Neural cell (in vitro differentiated cells): ENCODE measurements at regions not wholly inside any gene's neighbourhood (a gene's known extent, or its start where the extent isn't known, plus 50 kb on each side); places are given as distances from the start of the nearest gene placed in this dataset.

ENCODE experiments used
- EZH2 ChIP-seq: fragments of 200-600, 300-800 bp; shearing (Covaris generic), sonication (generic); IDR thresholded peaks from 2 replicates; pipeline ENCODE4 v1.6.1; 2014; ENCODE audit warnings: antibody characterized with exemption, low read length, borderline replicate concordance, mild to moderate bottlenecking; ENCODE audit not compliant: insufficient read depth, poor library complexity, severe bottlenecking
- POLR2AphosphoS5 ChIP-seq: IDR thresholded peaks from 2 replicates; pipeline ENCODE4 v1.6.1; 2012
- TAF1 ChIP-seq: IDR thresholded peaks from 2 replicates; pipeline ENCODE4 v1.6.1; 2012; ENCODE audit warnings: low read depth
- TF ChIP-seq, protein P1 (sequence below): fragments of 450-650 bp; IDR thresholded peaks from 2 replicates; pipeline ENCODE4 v1.5.1; 2014; ENCODE audit warnings: antibody characterized with exemption, mild to moderate bottlenecking, moderate library complexity; ENCODE audit not compliant: poor library complexity, severe bottlenecking
- TF ChIP-seq, protein P2 (sequence below): IDR thresholded peaks from 2 replicates; pipeline ENCODE4 v1.6.1; 2012; ENCODE audit warnings: borderline replicate concordance

DNA sequence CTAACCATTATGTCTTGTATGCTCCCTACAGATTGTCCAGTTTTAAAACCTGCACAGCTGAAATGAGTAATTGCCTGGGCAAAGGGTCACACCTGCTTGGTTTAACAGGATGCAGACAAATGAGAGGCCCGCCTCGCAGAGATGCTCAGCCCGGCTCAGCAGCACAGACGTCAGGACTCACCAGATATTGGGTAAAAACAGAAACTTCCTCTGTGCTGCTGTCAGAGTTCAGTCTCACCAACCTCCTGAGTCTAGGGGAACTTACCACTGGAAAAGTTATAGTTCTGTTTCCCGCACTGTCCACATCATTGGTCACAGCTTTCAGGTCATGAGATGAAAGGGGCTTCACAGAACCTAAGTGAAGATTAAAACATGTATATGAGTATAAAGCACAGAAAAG lies 152.5 kb downstream of the ESM1 start:
- TF ChIP-seq, protein P1, sequence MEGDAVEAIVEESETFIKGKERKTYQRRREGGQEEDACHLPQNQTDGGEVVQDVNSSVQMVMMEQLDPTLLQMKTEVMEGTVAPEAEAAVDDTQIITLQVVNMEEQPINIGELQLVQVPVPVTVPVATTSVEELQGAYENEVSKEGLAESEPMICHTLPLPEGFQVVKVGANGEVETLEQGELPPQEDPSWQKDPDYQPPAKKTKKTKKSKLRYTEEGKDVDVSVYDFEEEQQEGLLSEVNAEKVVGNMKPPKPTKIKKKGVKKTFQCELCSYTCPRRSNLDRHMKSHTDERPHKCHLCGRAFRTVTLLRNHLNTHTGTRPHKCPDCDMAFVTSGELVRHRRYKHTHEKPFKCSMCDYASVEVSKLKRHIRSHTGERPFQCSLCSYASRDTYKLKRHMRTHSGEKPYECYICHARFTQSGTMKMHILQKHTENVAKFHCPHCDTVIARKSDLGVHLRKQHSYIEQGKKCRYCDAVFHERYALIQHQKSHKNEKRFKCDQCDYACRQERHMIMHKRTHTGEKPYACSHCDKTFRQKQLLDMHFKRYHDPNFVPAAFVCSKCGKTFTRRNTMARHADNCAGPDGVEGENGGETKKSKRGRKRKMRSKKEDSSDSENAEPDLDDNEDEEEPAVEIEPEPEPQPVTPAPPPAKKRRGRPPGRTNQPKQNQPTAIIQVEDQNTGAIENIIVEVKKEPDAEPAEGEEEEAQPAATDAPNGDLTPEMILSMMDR, result no peak
- TF ChIP-seq POLR2AphosphoS5, result no peak
- TF ChIP-seq, protein P2, sequence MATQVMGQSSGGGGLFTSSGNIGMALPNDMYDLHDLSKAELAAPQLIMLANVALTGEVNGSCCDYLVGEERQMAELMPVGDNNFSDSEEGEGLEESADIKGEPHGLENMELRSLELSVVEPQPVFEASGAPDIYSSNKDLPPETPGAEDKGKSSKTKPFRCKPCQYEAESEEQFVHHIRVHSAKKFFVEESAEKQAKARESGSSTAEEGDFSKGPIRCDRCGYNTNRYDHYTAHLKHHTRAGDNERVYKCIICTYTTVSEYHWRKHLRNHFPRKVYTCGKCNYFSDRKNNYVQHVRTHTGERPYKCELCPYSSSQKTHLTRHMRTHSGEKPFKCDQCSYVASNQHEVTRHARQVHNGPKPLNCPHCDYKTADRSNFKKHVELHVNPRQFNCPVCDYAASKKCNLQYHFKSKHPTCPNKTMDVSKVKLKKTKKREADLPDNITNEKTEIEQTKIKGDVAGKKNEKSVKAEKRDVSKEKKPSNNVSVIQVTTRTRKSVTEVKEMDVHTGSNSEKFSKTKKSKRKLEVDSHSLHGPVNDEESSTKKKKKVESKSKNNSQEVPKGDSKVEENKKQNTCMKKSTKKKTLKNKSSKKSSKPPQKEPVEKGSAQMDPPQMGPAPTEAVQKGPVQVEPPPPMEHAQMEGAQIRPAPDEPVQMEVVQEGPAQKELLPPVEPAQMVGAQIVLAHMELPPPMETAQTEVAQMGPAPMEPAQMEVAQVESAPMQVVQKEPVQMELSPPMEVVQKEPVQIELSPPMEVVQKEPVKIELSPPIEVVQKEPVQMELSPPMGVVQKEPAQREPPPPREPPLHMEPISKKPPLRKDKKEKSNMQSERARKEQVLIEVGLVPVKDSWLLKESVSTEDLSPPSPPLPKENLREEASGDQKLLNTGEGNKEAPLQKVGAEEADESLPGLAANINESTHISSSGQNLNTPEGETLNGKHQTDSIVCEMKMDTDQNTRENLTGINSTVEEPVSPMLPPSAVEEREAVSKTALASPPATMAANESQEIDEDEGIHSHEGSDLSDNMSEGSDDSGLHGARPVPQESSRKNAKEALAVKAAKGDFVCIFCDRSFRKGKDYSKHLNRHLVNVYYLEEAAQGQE, result no peak
- TF ChIP-seq TAF1, result no peak
- no peak for TF ChIP-seq EZH2
